ENCODE measurements at regions not wholly inside any gene's neighbourhood (a gene's known extent, or its start where the extent isn't known, plus 50 kb on each side); places are given as distances from the start of the nearest gene placed in this dataset.

DNA sequence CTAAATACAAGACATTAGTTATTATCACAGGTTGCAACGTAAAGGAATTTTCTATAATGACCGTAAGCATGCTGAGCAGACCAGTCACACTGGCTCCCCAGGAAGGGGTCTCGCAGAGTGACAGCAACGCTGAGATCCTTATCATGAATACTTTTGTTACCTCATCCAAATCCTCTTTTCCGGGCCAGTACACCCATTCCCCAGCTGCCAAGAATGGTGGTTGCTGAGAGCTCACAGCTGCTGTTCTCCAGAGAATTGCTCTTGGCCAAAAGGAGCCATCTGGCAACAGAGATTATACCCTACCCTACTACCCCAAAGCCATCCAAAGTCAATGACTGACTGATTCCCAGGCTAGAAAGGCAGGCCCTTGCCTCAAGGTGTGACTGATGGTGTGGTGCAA is 91.6 kb downstream of the FUNDC1 start:
- POLR2A ChIA-PET: no interaction called here
- no peak overlapping the region for H3K27ac ChIP-seq (ENCODE audit: low read depth in 2 of 2, low read length in 1 of 2)
- no peaks in the 10 kb centered on the region for H3K9me3 ChIP-seq
- no peaks in the 10 kb centered on the region for H3K36me3 ChIP-seq (replicated peaks in 1 of 2; ENCODE audit: control insufficient read depth in 1 of 2, insufficient read depth in 2 of 2, low read length in 1 of 2)
- no peak overlapping the region for H3K4me2 ChIP-seq
- no peaks in the 10 kb centered on the region for H3K4me1 ChIP-seq (ENCODE audit: control insufficient read depth in 1 of 2, insufficient read depth in 2 of 2, low read depth in 1 of 2, low read length in 1 of 2)
- H3K27me3 ChIP-seq (ENCODE audit: insufficient read depth): peaks cover 6% of the 10 kb centered on the region; the same call in 1 of the 2 replicates
- no peak for DNase-seq
- H2AFZ ChIP-seq (ENCODE audit: low read depth): no peak overlapping the region
- H3F3A ChIP-seq (replicated peaks; ENCODE audit: insufficient read depth): no peaks in the 10 kb centered on the region
- 20% methylated on average over 5 of the region's 5 CpGs for WGBS (ENCODE audit: low lambda C conversion rate)
- CTCF ChIA-PET: no interaction called here
- no peaks in the 10 kb centered on the region for H4K20me1 ChIP-seq (ENCODE audit: insufficient read depth)
- no peak overlapping the region for H3K9ac ChIP-seq
- no peaks in the 10 kb centered on the region for H3K9me2 ChIP-seq
- no peaks in the 10 kb centered on the region for H3K79me2 ChIP-seq (ENCODE audit: insufficient read depth)
- TF ChIP-seq CHD2 (IDR thresholded peaks at IDR 0.05; ENCODE audit: low read length, partially characterized antibody): no peak
- H3K4me3 ChIP-seq (ENCODE audit: low read depth in 2 of 2, low read length in 1 of 2): no peak overlapping the region

DNA sequence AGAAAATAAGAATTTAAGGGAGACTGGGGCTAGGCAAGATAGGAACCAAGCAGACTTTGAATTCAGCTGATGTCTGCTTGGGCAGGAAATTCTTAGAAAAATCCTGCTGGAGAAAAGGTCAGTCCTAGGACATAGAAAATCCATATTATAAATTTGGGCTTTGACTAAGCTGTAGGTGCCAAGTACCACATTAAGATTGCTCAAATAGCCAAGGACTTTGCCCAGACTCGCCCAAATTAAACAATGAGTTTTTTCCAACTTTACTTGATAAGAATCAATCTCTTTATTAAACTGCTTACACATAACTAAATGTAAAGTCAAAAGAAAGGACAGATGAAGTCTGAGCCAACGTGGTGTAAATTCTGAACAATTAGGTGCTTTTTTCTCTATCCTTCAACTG is 95.4 kb downstream of the FUNDC1 start:
- TF ChIP-seq, protein P1, sequence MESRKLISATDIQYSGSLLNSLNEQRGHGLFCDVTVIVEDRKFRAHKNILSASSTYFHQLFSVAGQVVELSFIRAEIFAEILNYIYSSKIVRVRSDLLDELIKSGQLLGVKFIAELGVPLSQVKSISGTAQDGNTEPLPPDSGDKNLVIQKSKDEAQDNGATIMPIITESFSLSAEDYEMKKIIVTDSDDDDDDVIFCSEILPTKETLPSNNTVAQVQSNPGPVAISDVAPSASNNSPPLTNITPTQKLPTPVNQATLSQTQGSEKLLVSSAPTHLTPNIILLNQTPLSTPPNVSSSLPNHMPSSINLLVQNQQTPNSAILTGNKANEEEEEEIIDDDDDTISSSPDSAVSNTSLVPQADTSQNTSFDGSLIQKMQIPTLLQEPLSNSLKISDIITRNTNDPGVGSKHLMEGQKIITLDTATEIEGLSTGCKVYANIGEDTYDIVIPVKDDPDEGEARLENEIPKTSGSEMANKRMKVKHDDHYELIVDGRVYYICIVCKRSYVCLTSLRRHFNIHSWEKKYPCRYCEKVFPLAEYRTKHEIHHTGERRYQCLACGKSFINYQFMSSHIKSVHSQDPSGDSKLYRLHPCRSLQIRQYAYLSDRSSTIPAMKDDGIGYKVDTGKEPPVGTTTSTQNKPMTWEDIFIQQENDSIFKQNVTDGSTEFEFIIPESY (IDR thresholded peaks at IDR 0.05; ENCODE audit: borderline replicate concordance, low read depth): no peak
- no peaks in the 10 kb centered on the region for H3K9me2 ChIP-seq
- no peaks in the 10 kb centered on the region for H4K20me1 ChIP-seq (ENCODE audit: insufficient read depth)
- no peak overlapping the region for H3K4me2 ChIP-seq
- no peaks in the 10 kb centered on the region for H3F3A ChIP-seq (replicated peaks; ENCODE audit: insufficient read depth)
- no peaks in the 10 kb centered on the region for H3K36me3 ChIP-seq (replicated peaks in 1 of 2; ENCODE audit: control insufficient read depth in 1 of 2, insufficient read depth in 2 of 2, low read length in 1 of 2)
- H3K4me3 ChIP-seq (ENCODE audit: low read depth in 2 of 2, low read length in 1 of 2): no peak overlapping the region
- peaks cover 6% of the 10 kb centered on the region; the same call in 1 of the 2 replicates for H3K27me3 ChIP-seq (ENCODE audit: insufficient read depth)
- no peak for DNase-seq
- no peak overlapping the region for H3K9ac ChIP-seq
- POLR2A ChIA-PET: no interaction called here
- H3K9me3 ChIP-seq: no peaks in the 10 kb centered on the region
- H3K4me1 ChIP-seq (ENCODE audit: control insufficient read depth in 1 of 2, insufficient read depth in 2 of 2, low read depth in 1 of 2, low read length in 1 of 2): no peaks in the 10 kb centered on the region
- CTCF ChIA-PET: no interaction called here
- no peak overlapping the region for H2AFZ ChIP-seq (ENCODE audit: low read depth)
- H3K27ac ChIP-seq (ENCODE audit: low read depth in 2 of 2, low read length in 1 of 2): no peak overlapping the region
- 16% methylated on average over 2 of the region's 2 CpGs for WGBS (ENCODE audit: low lambda C conversion rate)
- no peaks in the 10 kb centered on the region for H3K79me2 ChIP-seq (ENCODE audit: insufficient read depth)

DNA sequence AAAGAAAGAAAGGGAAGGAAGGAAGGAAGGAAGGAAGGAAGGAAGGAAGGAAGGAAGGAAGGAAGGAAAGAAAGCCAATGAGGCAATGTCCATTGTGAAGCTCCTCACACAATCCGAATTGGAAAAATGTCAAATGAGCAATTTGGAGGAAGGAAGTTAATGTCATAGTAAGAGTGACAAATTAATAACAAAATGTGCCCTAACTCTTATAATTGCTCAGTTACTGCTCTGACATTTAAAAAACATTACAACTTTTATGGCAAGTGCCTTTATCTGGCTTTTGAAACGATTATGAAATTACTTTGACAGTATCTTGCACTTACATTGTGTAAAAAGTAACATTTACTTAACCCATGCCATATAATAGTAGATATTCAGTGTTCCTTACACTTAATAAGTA is 96.5 kb upstream of the EFHC2 start:
- TF ChIP-seq, protein P2, sequence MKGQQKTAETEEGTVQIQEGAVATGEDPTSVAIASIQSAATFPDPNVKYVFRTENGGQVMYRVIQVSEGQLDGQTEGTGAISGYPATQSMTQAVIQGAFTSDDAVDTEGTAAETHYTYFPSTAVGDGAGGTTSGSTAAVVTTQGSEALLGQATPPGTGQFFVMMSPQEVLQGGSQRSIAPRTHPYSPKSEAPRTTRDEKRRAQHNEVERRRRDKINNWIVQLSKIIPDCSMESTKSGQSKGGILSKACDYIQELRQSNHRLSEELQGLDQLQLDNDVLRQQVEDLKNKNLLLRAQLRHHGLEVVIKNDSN (IDR thresholded peaks at IDR 0.05; ENCODE audit: borderline replicate concordance, low read depth): no peak
- no peak for TF ChIP-seq RAD21 (IDR thresholded peaks at IDR 0.05; ENCODE audit: low read length)
- no peak for TF ChIP-seq RXRA (IDR thresholded peaks at IDR 0.05; ENCODE audit: borderline replicate concordance, low read depth)
- TF ChIP-seq MEF2A (IDR thresholded peaks at IDR 0.05; ENCODE audit: borderline replicate concordance, low read depth): no peak
- Histone ChIP-seq H3F3A (replicated peaks; ENCODE audit: insufficient read depth) (no peaks in the 10 kb centered on the region), H3K4me2 (no peak overlapping the region), H3K79me2 (ENCODE audit: insufficient read depth) (no peaks in the 10 kb centered on the region), H3K36me3 (replicated peaks in 1 of 2; ENCODE audit: control insufficient read depth in 1 of 2, insufficient read depth in 2 of 2, low read length in 1 of 2) (no peaks in the 10 kb centered on the region), H3K27ac (ENCODE audit: low read depth in 2 of 2, low read length in 1 of 2) (no peak overlapping the region), H2AFZ (ENCODE audit: low read depth) (no peak overlapping the region), H3K4me3 (ENCODE audit: low read depth in 2 of 2, low read length in 1 of 2) (no peak overlapping the region), H3K9me2 (no peaks in the 10 kb centered on the region), H4K20me1 (ENCODE audit: insufficient read depth) (no peaks in the 10 kb centered on the region), H3K27me3 (ENCODE audit: insufficient read depth) (no peaks in the 10 kb centered on the region), H3K9me3 (no peaks in the 10 kb centered on the region), H3K4me1 (ENCODE audit: control insufficient read depth in 1 of 2, insufficient read depth in 2 of 2, low read depth in 1 of 2, low read length in 1 of 2) (peaks cover 0 to 3% of the 10 kb centered on the region in 2 experiments; a peak in 1 of 4 replicates), H3K9ac (no peak overlapping the region)
- ChIA-PET CTCF (no interaction called here), POLR2A (no interaction called here)
- no peak for DNase-seq
- WGBS (ENCODE audit: low lambda C conversion rate): 0% methylated on average over 2 of the region's 2 CpGs
